OCI-LY1 (cell line): ENCODE measurements at regions not wholly inside any gene's neighbourhood (a gene's known extent, or its start where the extent isn't known, plus 50 kb on each side); places are given as distances from the start of the nearest gene placed in this dataset.

ENCODE experiments used
- H2AFZ ChIP-seq: fragments of 200-600 bp; sonication (generic), shearing (Covaris generic); 2 replicates; pipeline ENCODE4 v1.6.0; 2014; ENCODE audit warnings: antibody characterized with exemption, mild to moderate bottlenecking, low read length
- H3F3A ChIP-seq: fragments of 200-600 bp; sonication (generic), shearing (Covaris generic); 2 replicates; pipeline ENCODE4 v1.6.0; 2014; ENCODE audit warnings: mild to moderate bottlenecking, antibody characterized with exemption, low read length, moderate library complexity; ENCODE audit not compliant: insufficient read depth
- H3K27ac ChIP-seq: fragments of 200-600 bp; sonication (generic); 2 replicates; pipeline ENCODE4 v1.5.1; 2014; ENCODE audit warnings: low read length, mixed run types, mild to moderate bottlenecking, low read depth; ENCODE audit not compliant: poor library complexity, severe bottlenecking
- H3K27me3 ChIP-seq: fragments of 200-600 bp; sonication (generic); 2 replicates; pipeline ENCODE4 v1.6.0; 2014; ENCODE audit warnings: antibody characterized with exemption, mild to moderate bottlenecking, low read length, moderate library complexity; ENCODE audit not compliant: insufficient read depth
- H3K36me3 ChIP-seq: fragments of 200-600 bp; sonication (generic); 2 replicates; pipeline ENCODE4 v1.6.1; 2014; ENCODE audit warnings: mild to moderate bottlenecking, antibody characterized with exemption, low read length, moderate library complexity, mixed read lengths; ENCODE audit not compliant: insufficient read depth
- H3K4me1 ChIP-seq: fragments of 200-600 bp; sonication (generic); 2 replicates; pipeline ENCODE4 v1.5.1; 2014; ENCODE audit warnings: mild to moderate bottlenecking, low read length, moderate library complexity; ENCODE audit not compliant: insufficient read depth, severe bottlenecking
- H3K4me2 ChIP-seq: fragments of 200-600 bp; sonication (generic), shearing (Covaris generic); 2 replicates; pipeline ENCODE4 v1.6.1; 2014; ENCODE audit warnings: low read length
- H3K4me3 ChIP-seq: fragments of 200-600 bp; sonication (generic); 2 replicates; pipeline ENCODE4 v1.5.1; 2014; ENCODE audit warnings: low read length, low read depth, mild to moderate bottlenecking, mixed read lengths; ENCODE audit not compliant: poor library complexity, severe bottlenecking
- H3K79me2 ChIP-seq: fragments of 200-600 bp; shearing (Covaris generic); 2 replicates; pipeline ENCODE4 v1.6.1; 2016; ENCODE audit warnings: mixed run types, low read length, mixed read lengths; ENCODE audit not compliant: insufficient read depth
- H3K9ac ChIP-seq: fragments of 200-600 bp; sonication (generic), shearing (Covaris generic); 2 replicates; pipeline ENCODE4 v1.6.1; 2014; ENCODE audit warnings: mild to moderate bottlenecking, low read length, mixed read lengths
- H3K9me2 ChIP-seq: fragments of 200-600 bp; sonication (generic), shearing (Covaris generic); 2 replicates; pipeline ENCODE4 v1.6.1; 2014; ENCODE audit warnings: low read depth, mild to moderate bottlenecking, low read length, mixed read lengths
- H3K9me3 ChIP-seq: fragments of 200-600 bp; shearing (Covaris generic); 2 replicates; pipeline ENCODE4 v1.6.1; 2014; ENCODE audit warnings: low read length, mixed read lengths
- H4K20me1 ChIP-seq: fragments of 200-600 bp; sonication (generic), shearing (Covaris generic); 2 replicates; pipeline ENCODE4 v1.6.0; 2016; ENCODE audit warnings: mild to moderate bottlenecking, low read length; ENCODE audit not compliant: insufficient read depth
- CTCF ChIP-seq: fragments of 200-600 bp; sonication (generic), shearing (Covaris generic); IDR thresholded peaks from 2 replicates; pipeline ENCODE4 v1.5.1; 2017; ENCODE audit warnings: mild to moderate bottlenecking, antibody characterized with exemption, low read length, moderate library complexity, mixed read lengths
- EZH2 ChIP-seq: fragments of 200-600 bp; sonication (generic), shearing (Covaris generic); IDR thresholded peaks from 2 replicates; pipeline ENCODE4 v1.8.0; 2017; ENCODE audit warnings: borderline replicate concordance, mixed run types, mild to moderate bottlenecking, antibody characterized with exemption, low read length, moderate library complexity, mixed read lengths

GRCh38 chr3:177602601-177603147 lies 405.4 kb upstream of the TBL1XR1 start:
- Histone ChIP-seq H2AFZ (no peak overlapping the region), H3K4me3 (no peak overlapping the region), H3K9ac (no peak overlapping the region), H3K9me2 (no peaks in the 10 kb centered on the region), H3K4me1 (peaks cover 9% of the 10 kb centered on the region), H3K36me3 (no peaks in the 10 kb centered on the region), H4K20me1 (no peaks in the 10 kb centered on the region), H3K27me3 (peaks cover 7% of the 10 kb centered on the region; the same call in 1 of the 2 replicates), H3K9me3 (no peaks in the 10 kb centered on the region), H3F3A (no peaks in the 10 kb centered on the region), H3K4me2 (no peak overlapping the region), H3K27ac (no peak overlapping the region), H3K79me2 (no peaks in the 10 kb centered on the region)
- no peak for TF ChIP-seq EZH2
- TF ChIP-seq CTCF: no peak

GRCh38 chr3:177603148-177603603 lies 405.9 kb upstream of the TBL1XR1 start:
- no peaks in the 10 kb centered on the region for H3F3A ChIP-seq
- H3K27me3 ChIP-seq: peaks cover 7% of the 10 kb centered on the region; the same call in 1 of the 2 replicates
- no peak overlapping the region for H3K27ac ChIP-seq

GRCh38 chr3:177604181-177604580 lies 406.9 kb upstream of the TBL1XR1 start:
- Histone ChIP-seq H3K4me1 (no peaks in the 10 kb centered on the region), H3K9ac (no peak overlapping the region), H3K9me3 (no peaks in the 10 kb centered on the region), H3K36me3 (no peaks in the 10 kb centered on the region), H3F3A (no peaks in the 10 kb centered on the region), H3K27ac (no peak overlapping the region), H2AFZ (no peak overlapping the region), H3K27me3 (peaks cover 7% of the 10 kb centered on the region; the same call in 1 of the 2 replicates), H3K9me2 (no peaks in the 10 kb centered on the region), H4K20me1 (no peaks in the 10 kb centered on the region), H3K79me2 (no peaks in the 10 kb centered on the region), H3K4me2 (no peak overlapping the region), H3K4me3 (no peak overlapping the region)
- no peak for TF ChIP-seq EZH2
- no peak for TF ChIP-seq CTCF

More at GRCh38 chr3:177603148-177603603, 405.9 kb upstream of the TBL1XR1 start:
- no peaks in the 10 kb centered on the region for H3K9me2 ChIP-seq
- H3K4me1 ChIP-seq: peaks cover 4% of the 10 kb centered on the region
- no peaks in the 10 kb centered on the region for H4K20me1 ChIP-seq
- TF ChIP-seq CTCF: no peak
- TF ChIP-seq EZH2: no peak
- no peaks in the 10 kb centered on the region for H3K36me3 ChIP-seq
- no peak overlapping the region for H2AFZ ChIP-seq
- H3K4me2 ChIP-seq: no peak overlapping the region
- H3K4me3 ChIP-seq: no peak overlapping the region
- H3K9me3 ChIP-seq: no peaks in the 10 kb centered on the region
- no peak overlapping the region for H3K9ac ChIP-seq
- no peaks in the 10 kb centered on the region for H3K79me2 ChIP-seq
